H1 (cell line): ENCODE measurements at regions not wholly inside any gene's neighbourhood (a gene's known extent, or its start where the extent isn't known, plus 50 kb on each side); places are given as distances from the start of the nearest gene placed in this dataset.

Experiments used
- CTCF ChIA-PET: fragments of 300-600 bp; sonication (Branson Sonifier 250); formaldehyde crosslinking; loops from one replicate; lab custom pipeline; 2021; ENCODE audit not compliant: partially characterized antibody; lab: Charles Lee
- POLR2A ChIA-PET: fragments of 300-600 bp; sonication (Branson Sonifier 250); formaldehyde crosslinking; loops from one replicate; lab custom pipeline; 2021; ENCODE audit warnings: inconsistent platforms; ENCODE audit not compliant: partially characterized antibody; lab: Charles Lee
- DNase-seq, 2 experiments: peaks; one replicate each; pipeline versions ENCODE4 v3.0.0 to v3.0.0-alpha.2; 2010 to 2022; ENCODE audit warnings: low spot score in 2 of 2, low read depth in 1 of 2, mixed read lengths in 1 of 2
- FAIRE-seq: peaks from 2 replicates; lab custom pipeline; 2011; peaks lifted over from hg19 to GRCh38; lab: Jason Lieb, UNC
- H2AFZ ChIP-seq: 2 replicates; pipeline ENCODE4 v1.8.1; 2012; ENCODE audit warnings: low read length, inconsistent platforms
- H2AK5ac ChIP-seq: 2 replicates; pipeline ENCODE4 v1.6.1; 2013; ENCODE audit warnings: low read depth, low read length
- H2BK120ac ChIP-seq: replicated peaks from 2 replicates; pipeline ENCODE3; 2013; ENCODE audit warnings: low read depth, low read length, inconsistent platforms
- H2BK12ac ChIP-seq: 2 replicates; pipeline ENCODE4 v1.6.1; 2013; ENCODE audit warnings: low read depth, low read length
- H2BK15ac ChIP-seq: 2 replicates; pipeline ENCODE4 v1.6.1; 2013; ENCODE audit warnings: low read length
- H2BK20ac ChIP-seq: 2 replicates; pipeline ENCODE4 v1.6.1; 2013; ENCODE audit warnings: low read length
- H2BK5ac ChIP-seq: 2 replicates; pipeline ENCODE4 v1.6.1; 2013; ENCODE audit warnings: low read depth, low read length
- H3K14ac ChIP-seq: 2 replicates; pipeline ENCODE4 v1.6.1; 2013; ENCODE audit warnings: inconsistent platforms; ENCODE audit not compliant: insufficient read length
- H3K18ac ChIP-seq: 2 replicates; pipeline ENCODE4 v1.6.1; 2013; ENCODE audit warnings: low read length; ENCODE audit errors: extremely low read depth
- H3K23ac ChIP-seq: 2 replicates; pipeline ENCODE4 v1.6.1; 2013; ENCODE audit warnings: inconsistent platforms; ENCODE audit not compliant: insufficient read length
- H3K23me2 ChIP-seq: 2 replicates; pipeline ENCODE4 v1.6.1; 2013; ENCODE audit warnings: low read depth, low read length
- H3K27ac ChIP-seq: 2 replicates; pipeline ENCODE4 v1.6.1; 2011; ENCODE audit warnings: low read depth, low read length, inconsistent platforms
- H3K27me3 ChIP-seq, 4 experiments: replicated peaks in 1 of 4; 1 replicate in 1 of 4; 2 replicates in 3 of 4; pipeline versions ENCODE4 v1.6.1 to v1.8.1; 2011 to 2013; ENCODE audit warnings: low read length in 3 of 4, mild to moderate bottlenecking in 3 of 4, inconsistent platforms in 2 of 4, mixed read lengths in 2 of 4, moderate library complexity in 1 of 4; ENCODE audit not compliant: control insufficient read depth in 3 of 4, insufficient read depth in 3 of 4; ENCODE audit errors: extremely low read depth in 1 of 4
- H3K36me3 ChIP-seq, 4 experiments: 2 replicates each; pipeline versions ENCODE4 v1.6.1 to v1.8.1; 2011 to 2013; ENCODE audit warnings: mild to moderate bottlenecking in 4 of 4, low read length in 3 of 4, moderate library complexity in 2 of 4, control low read depth in 1 of 4, inconsistent platforms in 1 of 4; ENCODE audit not compliant: insufficient read depth in 4 of 4, control insufficient read depth in 2 of 4
- H3K4ac ChIP-seq: replicated peaks from 2 replicates; pipeline ENCODE3; 2013; ENCODE audit warnings: low read length, low read depth, mixed read lengths, inconsistent platforms; ENCODE audit not compliant: insufficient read length
- H3K4me1 ChIP-seq, 4 experiments: replicated peaks in 1 of 4; 1 replicate in 1 of 4; 2 replicates in 3 of 4; pipeline versions ENCODE4 v1.6.1 to v1.8.1; 2011 to 2013; ENCODE audit warnings: low read length in 3 of 4, inconsistent platforms in 2 of 4, mixed read lengths in 1 of 4; ENCODE audit not compliant: insufficient read depth in 4 of 4, control insufficient read depth in 3 of 4
- H3K4me2 ChIP-seq, 2 experiments: 2 replicates each; pipeline versions ENCODE4 v1.6.1 to v1.8.1; 2011 to 2013; ENCODE audit warnings: low read depth in 2 of 2, low read length in 2 of 2, control low read depth in 1 of 2, inconsistent platforms in 1 of 2, mild to moderate bottlenecking in 1 of 2; ENCODE audit not compliant: insufficient read depth in 1 of 2
- H3K4me3 ChIP-seq, 4 experiments: fragments of 200-600, 300-600 bp in 1 of 4; sonication (generic), shearing (Covaris generic), sonication (Bioruptor Twin) in 1 of 4; 2 replicates each; pipeline versions ENCODE4 v1.5.1 to v1.8.1; 2011 to 2016; ENCODE audit warnings: low read length in 4 of 4, low read depth in 3 of 4, control low read depth in 2 of 4, inconsistent platforms in 2 of 4, mild to moderate bottlenecking in 2 of 4, mixed read lengths in 1 of 4, moderate library complexity in 1 of 4; ENCODE audit not compliant: insufficient read depth in 2 of 4; ENCODE audit errors: extremely low read depth in 1 of 4
- H3K56ac ChIP-seq: replicated peaks from 2 replicates; pipeline ENCODE3; 2013; ENCODE audit warnings: low read depth, mild to moderate bottlenecking, mixed read lengths, low read length, inconsistent platforms; ENCODE audit not compliant: insufficient read length
- H3K79me1 ChIP-seq: 2 replicates; pipeline ENCODE4 v1.6.1; 2013; ENCODE audit warnings: low read depth, low read length, control low read depth
- H3K79me2 ChIP-seq, 2 experiments: 2 replicates each; pipeline versions ENCODE4 v1.6.1 to v1.8.1; 2012 to 2013; ENCODE audit warnings: low read length in 2 of 2, mild to moderate bottlenecking in 2 of 2, inconsistent platforms in 1 of 2; ENCODE audit not compliant: insufficient read depth in 2 of 2, control insufficient read depth in 1 of 2
- H3K9ac ChIP-seq, 4 experiments: replicated peaks in 1 of 4; 1 replicate in 1 of 4; 2 replicates in 3 of 4; pipeline versions ENCODE4 v1.6.1 to v1.8.1; 2011 to 2013; ENCODE audit warnings: low read depth in 3 of 4, low read length in 3 of 4, control low read depth in 2 of 4, mild to moderate bottlenecking in 2 of 4, moderate library complexity in 2 of 4, inconsistent platforms in 1 of 4; ENCODE audit errors: extremely low read depth in 1 of 4
- H3K9me3 ChIP-seq, 2 experiments: 2 replicates each; pipeline versions ENCODE4 v1.6.1 to v1.8.1; 2012 to 2013; ENCODE audit warnings: mild to moderate bottlenecking in 2 of 2, moderate library complexity in 2 of 2, control low read depth in 1 of 2, inconsistent platforms in 1 of 2, low read depth in 1 of 2, low read length in 1 of 2, mixed read lengths in 1 of 2; ENCODE audit not compliant: insufficient read depth in 2 of 2
- H4K20me1 ChIP-seq, 2 experiments: replicated peaks in 1 of 2; 2 replicates each; pipeline versions ENCODE3 to v1.8.1; 2011 to 2013; ENCODE audit warnings: inconsistent platforms in 2 of 2, low read length in 2 of 2, mild to moderate bottlenecking in 1 of 2; ENCODE audit not compliant: insufficient read depth in 2 of 2, control insufficient read depth in 1 of 2
- H4K5ac ChIP-seq: 2 replicates; pipeline ENCODE4 v1.6.1; 2013; ENCODE audit warnings: low read length, low read depth, mixed read lengths, inconsistent platforms; ENCODE audit not compliant: insufficient read length
- H4K8ac ChIP-seq: 2 replicates; pipeline ENCODE4 v1.8.0; 2013; ENCODE audit warnings: mild to moderate bottlenecking, moderate library complexity, low read length, inconsistent platforms; ENCODE audit not compliant: insufficient read depth; ENCODE audit errors: extremely low read depth
- H4K91ac ChIP-seq: replicated peaks from 2 replicates; pipeline ENCODE3; 2013; ENCODE audit warnings: low read length, mixed read lengths, inconsistent platforms; ENCODE audit not compliant: insufficient read length
- BCL11A ChIP-seq, 2 experiments: IDR thresholded peaks; one replicate each; pipeline ENCODE4 v1.6.1; 2011; ENCODE audit warnings: low read depth in 2 of 2, low read length in 2 of 2, mild to moderate bottlenecking in 2 of 2
- CBX5 ChIP-seq: fragments of 300-800, 300-1000 bp; sonication (generic); IDR thresholded peaks from 2 replicates; pipeline ENCODE4 v1.7.1; 2016; ENCODE audit warnings: antibody characterized with exemption, low read length, low read depth
- CHD1 ChIP-seq: IDR thresholded peaks from 2 replicates; pipeline ENCODE4 v1.6.1; 2012; ENCODE audit warnings: low read depth, low read length, improper control_type of control experiment
- POLR2A ChIP-seq, 2 experiments: IDR thresholded peaks; 1 replicate in 1 of 2; 2 replicates in 1 of 2; pipeline ENCODE4 v1.6.1; 2011; ENCODE audit warnings: low read depth in 2 of 2, low read length in 2 of 2, mild to moderate bottlenecking in 2 of 2; ENCODE audit errors: control extremely low read depth in 1 of 2
- RBBP5 ChIP-seq: IDR thresholded peaks from 2 replicates; pipeline ENCODE4 v1.7.1; 2012; ENCODE audit warnings: low read depth, mild to moderate bottlenecking, inconsistent platforms, low read length, moderate library complexity, borderline replicate concordance
- SIN3A ChIP-seq, 2 experiments: IDR thresholded peaks in 1 of 2; conservative IDR thresholded peaks in 1 of 2; 2 replicates each; pipeline ENCODE4 v1.6.1; 2011 to 2012; ENCODE audit warnings: low read length in 2 of 2, improper control_type of control experiment in 1 of 2, low read depth in 1 of 2, mild to moderate bottlenecking in 1 of 2
- SUZ12 ChIP-seq: fragments of 200-600 bp; sonication (generic); IDR thresholded peaks from 2 replicates; pipeline ENCODE4 v1.6.1; 2012; ENCODE audit warnings: mild to moderate bottlenecking, inconsistent platforms, low read length, moderate library complexity, mixed read lengths
- TAF7 ChIP-seq: optimal IDR thresholded peaks from 2 replicates; pipeline ENCODE3; 2011; ENCODE audit warnings: low read depth, mild to moderate bottlenecking, inconsistent platforms, low read length, moderate library complexity, borderline replicate concordance
- TBP ChIP-seq: IDR thresholded peaks from 2 replicates; pipeline ENCODE4 v1.6.1; 2011; ENCODE audit warnings: low read depth, low read length, improper control_type of control experiment
- WGBS, 2 experiments: shearing (Covaris generic) in 1 of 2; methylation state at CpG; one replicate each; pipeline versions ENCODE4 v1.1.6 to v1.1.7; 2013 to 2015; ENCODE audit warnings: low lambda C conversion rate in 2 of 2, mixed read lengths in 2 of 2, inconsistent platforms in 1 of 2, low coverage in 1 of 2, missing lambda C conversion rate in 1 of 2; ENCODE audit not compliant: insufficient replicate concordance in 2 of 2, insufficient coverage in 1 of 2, insufficient read length in 1 of 2; ENCODE audit errors: extremely low coverage in 1 of 2, missing lambda C conversion rate in 1 of 2; 5-methylcytosine and 5-hydroxymethylcytosine counted together
- TF ChIP-seq, protein P1 (sequence below): IDR thresholded peaks from 2 replicates; pipeline ENCODE4 v1.6.1; 2012; ENCODE audit warnings: inconsistent platforms

- H2BK20ac ChIP-seq: no peak overlapping the region
- no peak overlapping the region for H2AK5ac ChIP-seq
- no peaks in the 10 kb centered on the region for H3K4me1 ChIP-seq
- no peak overlapping the region for H3K4ac ChIP-seq
- no peak overlapping the region for H3K56ac ChIP-seq
- DNase-seq (no peak), FAIRE-seq (no peak)
- CTCF ChIA-PET: interaction anchor here (2.0 kb wide), 1 partner anchor 146 kb away, joined by 7 read pairs; no protein-coding TSS in a partner anchor
- WGBS, 2 experiments: 92% methylated on average over 17 of the region's 19 CpGs; no CpG with 5 or more reads in 1 of the 2 experiments
- POLR2A ChIA-PET: interaction anchor here (0.6 kb wide), 1 partner anchor 469 kb away, joined by 3 read pairs; no protein-coding TSS in a partner anchor
- no peak overlapping the region for H3K27ac ChIP-seq
- H3K23me2 ChIP-seq: no peaks in the 10 kb centered on the region; the same call in 1 of the 2 replicates
- H3K18ac ChIP-seq: no peak overlapping the region
- no peaks in the 10 kb centered on the region for H4K20me1 ChIP-seq
- H3K4me3 ChIP-seq: no peak overlapping the region
- no peaks in the 10 kb centered on the region for H3K79me2 ChIP-seq
- H3K36me3 ChIP-seq: no peaks in the 10 kb centered on the region
- peak overlapping the region; percentile 71; the same call in 1 of the 2 replicates for H4K8ac ChIP-seq
- H2BK120ac ChIP-seq: no peak overlapping the region
- H2BK12ac ChIP-seq: no peak overlapping the region
- H2BK5ac ChIP-seq: no peak overlapping the region
- no peak overlapping the region for H2AFZ ChIP-seq
- H4K5ac ChIP-seq: no peak overlapping the region
- H3K27me3 ChIP-seq: no peaks in the 10 kb centered on the region
- H3K9me3 ChIP-seq: no peaks in the 10 kb centered on the region
- H4K91ac ChIP-seq: no peak overlapping the region
- no peak overlapping the region for H3K9ac ChIP-seq
- no peak overlapping the region for H3K14ac ChIP-seq
- H3K79me1 ChIP-seq: no peaks in the 10 kb centered on the region
- no peak overlapping the region for H3K4me2 ChIP-seq
- no peak overlapping the region for H2BK15ac ChIP-seq
- no peak overlapping the region for H3K23ac ChIP-seq
- no peak for TF ChIP-seq SIN3A (conservative IDR thresholded peaks at IDR 0.05 in 1 of 2, IDR thresholded peaks at IDR 0.05 in 1 of 2; ENCODE audit: low read depth in 1 of 2, low read length in 2 of 2)
- no peak for TF ChIP-seq BCL11A (IDR thresholded peaks at IDR 0.05; ENCODE audit: low read depth in 2 of 2, low read length in 2 of 2)
- no peak for TF ChIP-seq CHD1
- TF ChIP-seq TAF7: no peak
- no peak for TF ChIP-seq RBBP5
- TF ChIP-seq, protein P1, sequence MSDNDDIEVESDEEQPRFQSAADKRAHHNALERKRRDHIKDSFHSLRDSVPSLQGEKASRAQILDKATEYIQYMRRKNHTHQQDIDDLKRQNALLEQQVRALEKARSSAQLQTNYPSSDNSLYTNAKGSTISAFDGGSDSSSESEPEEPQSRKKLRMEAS: no peak
- TF ChIP-seq POLR2A (IDR thresholded peaks at IDR 0.05; ENCODE audit: control extremely low read depth in 1 of 2, low read depth in 2 of 2, low read length in 2 of 2): no peak
- TF ChIP-seq SUZ12: no peak
- TF ChIP-seq TBP: no peak
- no peak for TF ChIP-seq CBX5
Observed at GRCh38 chr22:49158741-49159564, 668.7 kb downstream of the BRD1 start.
